GM12875 (cell line): ENCODE measurements at regions not wholly inside any gene's neighbourhood (a gene's known extent, or its start where the extent isn't known, plus 50 kb on each side); places are given as distances from the start of the nearest gene placed in this dataset.
"Not testable (repeated sequence)": the region's sequence is repeated elsewhere in the genome, so short reads cannot be mapped to it uniquely, and the experiment has no call there.

Source experiments
- H3K4me3 ChIP-seq: one replicate; pipeline ENCODE4 v1.5.1; 2011; ENCODE audit warnings: low read depth, low read length, control low read depth
- CTCF ChIP-seq: IDR thresholded peaks from 2 replicates; pipeline ENCODE4 v1.5.1; 2011; ENCODE audit warnings: low read depth, mild to moderate bottlenecking, control low read depth, inconsistent platforms, low read length, moderate library complexity, borderline replicate concordance; ENCODE audit not compliant: insufficient read depth

- no peak for TF ChIP-seq CTCF
- H3K4me3 ChIP-seq, result no peak overlapping the region
Measured at GRCh38 chr13:67489016-67489415, 258.9 kb upstream of the PCDH9 start.

GRCh38 chr13:67481445-67481844, 251.3 kb upstream of the PCDH9 start:
- no peak overlapping the region for H3K4me3 ChIP-seq
- no peak for TF ChIP-seq CTCF

GRCh38 chr13:67474115-67474514, 244.0 kb upstream of the PCDH9 start:
- H3K4me3 ChIP-seq, result no peak overlapping the region
- TF ChIP-seq CTCF, result no peak

- TF ChIP-seq CTCF, result no peak
- no peak overlapping the region for H3K4me3 ChIP-seq
Measured at GRCh38 chr13:67469623-67470022, 239.5 kb upstream of the PCDH9 start.

- no peak for TF ChIP-seq CTCF
- no peak overlapping the region for H3K4me3 ChIP-seq
Measured at GRCh38 chr13:67466569-67466968, 236.4 kb upstream of the PCDH9 start.

GRCh38 chr13:67464154-67464553, 234.0 kb upstream of the PCDH9 start:
- TF ChIP-seq CTCF, result no peak
- no peak overlapping the region for H3K4me3 ChIP-seq

- TF ChIP-seq CTCF, result no peak
- H3K4me3 ChIP-seq, result no peak overlapping the region
Measured at GRCh38 chr13:67462098-67462497, 232.0 kb upstream of the PCDH9 start.

GRCh38 chr13:67452526-67452925, 222.4 kb upstream of the PCDH9 start:
- H3K4me3 ChIP-seq, result not testable (repeated sequence)
